NCI-H2196 treated with DMSO at 0.1 percent for 48 hours (cell line): ENCODE measurements at regions not wholly inside any gene's neighbourhood (a gene's known extent, or its start where the extent isn't known, plus 50 kb on each side); places are given as distances from the start of the nearest gene placed in this dataset.

Experiments used
- DNase-seq: peaks from one replicate; lab custom pipeline; 2025; ENCODE audit not compliant: unreplicated experiment; lab: John Stamatoyannopoulos, UW

- DNase-seq: no peak
Observed at GRCh38 chr21:16533692-16534407, 804.1 kb downstream of the USP25 start.

- no peak for DNase-seq
Observed at GRCh38 chr21:16534408-16535101, 804.8 kb downstream of the USP25 start.

- DNase-seq: no peak
Observed at GRCh38 chr21:16535102-16535422, 805.3 kb downstream of the USP25 start.

DNA sequence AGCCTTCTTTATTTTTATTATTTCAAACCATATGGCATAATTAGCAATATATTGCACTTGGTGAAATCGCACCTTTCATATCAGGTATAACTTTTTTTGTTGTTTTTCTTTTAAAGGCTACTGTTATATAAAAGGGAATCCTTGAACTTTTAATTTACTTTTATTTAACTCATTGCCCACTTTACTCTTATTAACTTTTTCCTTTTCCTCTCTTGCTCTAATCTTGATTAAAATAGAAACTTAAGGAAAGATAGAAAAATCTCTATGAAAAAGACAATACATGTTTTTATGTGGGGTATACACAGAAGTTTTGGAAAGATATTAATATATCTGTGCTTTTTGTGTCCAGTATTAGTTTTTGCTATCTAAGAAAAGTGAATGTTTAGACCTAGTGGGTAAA is 805.8 kb downstream of the USP25 start:
- no peak for DNase-seq

GRCh38 chr21:16536140-16536539 is 806.4 kb downstream of the USP25 start:
- DNase-seq: no peak

DNA sequence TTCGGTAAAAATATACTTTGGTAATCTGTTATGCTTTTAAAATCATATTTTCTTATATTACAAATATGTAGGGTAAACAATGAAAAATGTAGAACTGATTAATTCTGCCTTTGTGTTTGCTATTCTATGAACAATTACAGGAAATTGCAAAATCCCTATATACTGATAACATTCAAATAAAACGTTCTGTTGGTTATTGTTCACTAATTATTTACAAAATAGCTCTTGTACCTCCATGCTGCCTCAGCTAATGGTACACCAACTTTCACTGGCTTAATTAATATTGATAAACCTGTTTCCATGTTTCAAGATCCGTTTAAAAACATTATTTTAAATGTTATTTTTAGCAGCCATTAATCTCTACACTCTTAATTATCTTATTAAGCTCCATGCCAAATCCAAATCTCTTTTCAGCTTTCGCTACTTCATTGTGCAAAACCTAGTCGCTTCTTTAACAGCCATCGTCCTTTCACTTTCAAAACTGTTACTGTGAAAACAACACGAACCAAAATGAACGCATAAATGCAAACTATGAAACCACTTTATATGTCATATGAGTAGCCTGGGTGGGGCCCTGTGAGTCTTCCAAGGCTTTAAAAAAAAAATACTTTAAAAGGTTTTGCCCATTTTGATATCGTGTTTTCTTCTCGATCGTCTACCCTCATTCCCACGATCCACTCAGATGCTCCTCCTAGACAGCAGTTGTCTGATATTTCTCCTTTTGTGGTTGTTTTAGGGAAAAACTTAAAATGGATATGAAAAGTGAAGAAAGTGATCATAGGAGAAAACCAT is 807.1 kb downstream of the USP25 start:
- no peak for DNase-seq

DNA sequence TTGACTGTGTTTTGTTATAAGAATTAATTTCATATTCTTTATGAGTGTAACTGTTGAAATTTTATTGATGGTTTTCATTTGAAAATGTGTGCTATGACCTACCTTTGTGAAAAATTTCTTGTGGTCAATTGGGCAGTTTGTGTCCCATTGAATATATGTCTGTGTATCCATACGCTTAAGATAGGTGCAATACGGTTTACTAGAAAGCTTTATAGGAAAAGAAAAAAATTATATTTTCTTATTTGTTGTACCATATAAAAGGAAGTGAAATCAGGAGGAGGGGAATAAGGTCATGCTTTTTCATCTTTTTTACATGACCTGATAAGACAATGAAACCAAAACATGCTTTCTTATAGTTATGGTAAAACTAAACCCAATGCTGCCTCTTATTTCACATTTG is 807.7 kb downstream of the USP25 start:
- DNase-seq: no peak

DNA sequence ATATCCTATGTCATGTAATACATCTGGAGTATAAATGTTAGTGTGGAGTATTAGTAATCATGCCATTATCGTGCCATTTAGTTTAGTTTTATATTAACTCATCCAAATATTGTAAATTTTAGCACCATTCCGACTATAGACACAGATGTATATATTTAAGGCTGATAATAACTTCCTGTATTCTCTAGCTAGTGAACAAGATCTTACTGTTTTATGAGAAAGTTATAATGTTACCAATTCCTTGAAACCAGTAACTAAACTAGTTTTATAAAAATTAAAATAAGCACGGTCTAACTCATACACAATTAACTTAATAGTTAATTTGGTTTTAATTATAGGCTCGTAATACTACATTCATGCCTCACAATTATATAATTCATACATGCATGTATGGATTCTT is 808.6 kb downstream of the USP25 start:
- DNase-seq: no peak

GRCh38 chr21:16538936-16539440 is 809.2 kb downstream of the USP25 start:
- DNase-seq: no peak

DNA sequence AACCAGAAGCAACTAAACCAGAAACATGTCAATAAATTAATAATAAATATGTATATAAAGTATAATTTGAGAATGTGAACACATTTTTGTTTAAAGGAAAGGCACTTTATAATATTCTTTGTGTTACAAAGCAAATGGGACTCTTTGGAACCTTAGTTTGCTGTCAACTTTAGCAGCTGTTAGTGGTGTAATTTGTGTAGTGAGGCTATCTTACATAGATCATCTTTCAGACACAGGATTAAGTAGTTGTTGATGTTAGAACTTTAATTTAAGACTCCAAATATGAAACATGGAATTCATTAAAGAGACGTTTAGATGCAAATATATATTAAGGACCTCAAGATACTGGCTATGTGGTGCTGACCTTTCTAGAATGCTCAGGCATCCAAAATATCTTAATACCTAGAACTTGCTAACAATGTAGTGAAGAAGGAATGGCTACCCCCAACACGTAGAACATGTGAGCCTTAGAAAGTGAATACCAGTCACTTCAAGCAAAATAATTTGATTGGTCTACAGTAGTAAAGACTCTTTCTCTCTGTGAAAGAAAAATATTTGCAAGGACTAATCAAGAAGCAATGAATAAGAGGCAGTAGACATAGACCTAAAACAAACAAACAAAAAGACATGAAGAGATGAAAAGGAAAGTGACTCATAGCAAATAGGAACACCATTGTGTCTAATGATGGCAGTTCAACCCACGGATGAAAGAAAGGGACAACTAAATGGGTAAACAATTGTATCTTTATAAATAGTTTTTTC is 811.4 kb downstream of the USP25 start:
- DNase-seq: no peak

- no peak for DNase-seq
Observed at GRCh38 chr21:16550118-16550517, 820.3 kb downstream of the USP25 start.

GRCh38 chr21:16550917-16551741 is 821.3 kb downstream of the USP25 start:
- DNase-seq: no peak

- DNase-seq: no peak
Observed at GRCh38 chr21:16552880-16553279, 823.1 kb downstream of the USP25 start.

DNA sequence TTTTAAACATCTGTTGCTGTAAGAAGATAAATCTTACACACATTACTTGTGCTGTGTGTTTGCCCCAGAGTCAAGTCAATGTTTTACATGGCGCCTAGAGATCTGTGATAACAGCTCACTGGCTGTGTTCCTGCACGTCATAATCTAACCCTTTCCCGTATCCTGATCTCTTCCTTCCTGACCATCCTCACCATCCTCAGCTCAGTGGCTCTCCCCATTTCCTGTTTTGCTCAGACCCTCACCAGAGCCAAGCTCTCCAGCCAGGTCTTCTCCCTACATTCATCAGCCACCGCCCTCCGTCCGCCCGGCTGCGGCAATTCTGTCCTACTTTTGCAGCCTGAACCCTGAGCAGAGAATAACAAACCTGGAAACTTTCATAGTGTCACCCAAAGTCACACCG is 824.7 kb downstream of the USP25 start:
- no peak for DNase-seq

DNA sequence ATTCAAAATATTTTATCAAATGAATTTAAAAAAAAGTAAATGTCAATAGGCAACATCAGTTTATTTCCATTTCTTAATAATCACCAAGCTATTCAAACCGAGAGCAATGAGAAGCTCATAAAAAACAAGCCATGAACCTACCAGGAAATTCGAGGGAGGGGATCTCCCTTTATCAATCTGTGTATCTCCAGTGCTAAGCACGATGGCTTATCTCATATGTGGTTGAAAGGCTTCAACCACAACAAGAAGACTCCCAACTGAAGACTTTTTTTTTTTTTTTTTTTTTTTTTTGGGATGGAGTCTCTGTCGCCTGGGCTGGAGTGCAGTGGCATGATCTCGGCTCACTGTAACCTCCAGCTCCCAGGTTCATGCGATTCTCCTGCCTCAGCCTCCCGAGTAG is 833.3 kb downstream of the USP25 start:
- DNase-seq: no peak

GRCh38 chr21:16563795-16564194 is 834.0 kb downstream of the USP25 start:
- DNase-seq: no peak

GRCh38 chr21:16568244-16568643 is 838.5 kb downstream of the USP25 start:
- no peak for DNase-seq

GRCh38 chr21:16568661-16569060 is 838.9 kb downstream of the USP25 start:
- no peak for DNase-seq

GRCh38 chr21:16569679-16570078 is 839.9 kb downstream of the USP25 start:
- no peak for DNase-seq

- no peak for DNase-seq
Observed at GRCh38 chr21:16570171-16570570, 840.4 kb downstream of the USP25 start.
